Effector memory CD4-positive, alpha-beta T cell (primary cell): ENCODE measurements at regions not wholly inside any gene's neighbourhood (a gene's known extent, or its start where the extent isn't known, plus 50 kb on each side); places are given as distances from the start of the nearest gene placed in this dataset.

Source experiments
- DNase-seq, 3 donors: peaks; one replicate each; pipeline ENCODE4 v3.0.0-alpha.2; 2020
- H3K27ac ChIP-seq: 2 replicates; pipeline ENCODE4 v1.7.0; 2013; ENCODE audit warnings: mild to moderate bottlenecking, low read length, moderate library complexity; ENCODE audit not compliant: insufficient read depth, poor library complexity, severe bottlenecking
- H3K27me3 ChIP-seq: replicated peaks from 2 replicates; pipeline ENCODE4 v1.7.0; 2013; ENCODE audit warnings: mild to moderate bottlenecking, low read length; ENCODE audit not compliant: insufficient read depth, control insufficient read depth, poor library complexity, severe bottlenecking
- H3K36me3 ChIP-seq: 2 replicates; pipeline ENCODE4 v1.7.0; 2013; ENCODE audit warnings: mild to moderate bottlenecking, low read length, moderate library complexity; ENCODE audit not compliant: control insufficient read depth, insufficient read depth
- H3K4me1 ChIP-seq: 2 replicates; pipeline ENCODE4 v1.7.0; 2013; ENCODE audit warnings: low read length, mild to moderate bottlenecking; ENCODE audit not compliant: control insufficient read depth, insufficient read depth, poor library complexity, severe bottlenecking
- H3K4me3 ChIP-seq: 2 replicates; pipeline ENCODE4 v1.7.0; 2013; ENCODE audit warnings: low read length, low read depth, mild to moderate bottlenecking; ENCODE audit not compliant: insufficient read depth, poor library complexity, severe bottlenecking
- H3K9me3 ChIP-seq: 2 replicates; pipeline ENCODE4 v1.7.0; 2013; ENCODE audit warnings: mild to moderate bottlenecking, low read length, moderate library complexity; ENCODE audit not compliant: control insufficient read depth

- Histone ChIP-seq H3K4me3 (no peak overlapping the region), H3K36me3 (no peaks in the 10 kb centered on the region), H3K27ac (no peak overlapping the region), H3K4me1 (no peaks in the 10 kb centered on the region), H3K27me3 (no peaks in the 10 kb centered on the region), H3K9me3 (no peaks in the 10 kb centered on the region)
- no peak for DNase-seq
Observed at GRCh38 chr1:67559222-67559700, 125.7 kb upstream of the GADD45A start.

- no peak for DNase-seq
- Histone ChIP-seq H3K4me1 (no peaks in the 10 kb centered on the region), H3K36me3 (no peaks in the 10 kb centered on the region), H3K4me3 (no peak overlapping the region), H3K27me3 (no peaks in the 10 kb centered on the region), H3K27ac (no peak overlapping the region), H3K9me3 (no peaks in the 10 kb centered on the region)
Observed at GRCh38 chr1:67560580-67561255, 124.3 kb upstream of the GADD45A start.

- Histone ChIP-seq H3K4me3 (no peak overlapping the region), H3K4me1 (no peaks in the 10 kb centered on the region), H3K36me3 (no peaks in the 10 kb centered on the region), H3K27me3 (no peaks in the 10 kb centered on the region), H3K27ac (no peak overlapping the region), H3K9me3 (no peaks in the 10 kb centered on the region)
- DNase-seq = peak; percentile 45 to 64 (median 47)
Observed at GRCh38 chr1:67561704-67562113, 123.3 kb upstream of the GADD45A start.

- H3K36me3 ChIP-seq = no peaks in the 10 kb centered on the region
- no peaks in the 10 kb centered on the region for H3K27me3 ChIP-seq
- no peaks in the 10 kb centered on the region for H3K4me1 ChIP-seq
- H3K9me3 ChIP-seq = no peaks in the 10 kb centered on the region
- DNase-seq = no peak
- no peak overlapping the region for H3K4me3 ChIP-seq
- H3K27ac ChIP-seq = no peak overlapping the region
Observed at GRCh38 chr1:67563684-67564083, 121.3 kb upstream of the GADD45A start.

GRCh38 chr1:67564193-67564592 is 120.8 kb upstream of the GADD45A start:
- H3K9me3 ChIP-seq = no peaks in the 10 kb centered on the region
- no peaks in the 10 kb centered on the region for H3K4me1 ChIP-seq
- H3K36me3 ChIP-seq = no peaks in the 10 kb centered on the region
- H3K27ac ChIP-seq = no peak overlapping the region
- no peak for DNase-seq
- H3K4me3 ChIP-seq = no peak overlapping the region
- H3K27me3 ChIP-seq = no peaks in the 10 kb centered on the region

- no peak for DNase-seq
- Histone ChIP-seq H3K27ac (no peak overlapping the region), H3K27me3 (no peaks in the 10 kb centered on the region), H3K9me3 (no peaks in the 10 kb centered on the region), H3K36me3 (no peaks in the 10 kb centered on the region), H3K4me1 (no peaks in the 10 kb centered on the region), H3K4me3 (no peak overlapping the region)
Observed at GRCh38 chr1:67566803-67567377, 118.1 kb upstream of the GADD45A start.

- Histone ChIP-seq H3K27me3 (no peaks in the 10 kb centered on the region), H3K4me3 (no peak overlapping the region), H3K36me3 (no peaks in the 10 kb centered on the region), H3K27ac (no peak overlapping the region), H3K9me3 (no peaks in the 10 kb centered on the region), H3K4me1 (no peaks in the 10 kb centered on the region)
- DNase-seq = no peak
Observed at GRCh38 chr1:67570486-67571143, 114.4 kb upstream of the GADD45A start.

GRCh38 chr1:67571406-67571805 is 113.6 kb upstream of the GADD45A start:
- H3K4me1 ChIP-seq = no peaks in the 10 kb centered on the region
- no peaks in the 10 kb centered on the region for H3K9me3 ChIP-seq
- H3K4me3 ChIP-seq = no peak overlapping the region
- no peaks in the 10 kb centered on the region for H3K36me3 ChIP-seq
- DNase-seq = no peak
- H3K27me3 ChIP-seq = no peaks in the 10 kb centered on the region
- no peak overlapping the region for H3K27ac ChIP-seq

GRCh38 chr1:67571901-67572593 is 113.0 kb upstream of the GADD45A start:
- Histone ChIP-seq H3K36me3 (no peaks in the 10 kb centered on the region), H3K4me1 (no peaks in the 10 kb centered on the region), H3K27me3 (no peaks in the 10 kb centered on the region), H3K4me3 (no peak overlapping the region), H3K27ac (no peak overlapping the region), H3K9me3 (no peaks in the 10 kb centered on the region)
- no peak for DNase-seq
